ENCODE measurements at regions not wholly inside any gene's neighbourhood (a gene's known extent, or its start where the extent isn't known, plus 50 kb on each side); places are given as distances from the start of the nearest gene placed in this dataset.

DNA sequence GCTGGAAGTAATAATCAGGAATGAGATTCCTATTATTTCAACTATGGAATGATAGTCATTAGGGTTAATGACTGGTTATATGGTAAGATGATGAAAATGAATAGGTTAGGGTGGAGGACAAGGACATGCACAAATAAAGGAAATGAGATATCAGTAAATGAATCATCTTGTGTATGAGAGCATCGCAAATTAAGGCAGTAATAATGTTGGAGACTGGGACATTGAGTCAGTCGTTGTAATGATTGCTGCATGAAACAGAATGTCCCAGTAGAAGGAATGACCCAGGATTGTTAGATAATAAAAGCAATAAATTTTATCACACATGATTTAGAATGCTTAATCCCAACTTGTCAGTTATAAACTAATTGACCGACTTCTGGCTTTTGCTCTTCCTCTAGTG is 1733.7 kb upstream of the PCDH20 start:
- DNase-seq (ENCODE audit: low spot score in 2 of 2) = no peak
- no peaks in the 10 kb centered on the region for H3K4me1 ChIP-seq
- 75 to 80% methylated on average over 3 of the region's 3 CpGs for WGBS, 2 donors
- H3K9me3 ChIP-seq = no peaks in the 10 kb centered on the region
- TF ChIP-seq POLR2A (IDR thresholded peaks at IDR 0.05) (no peak), EP300 (IDR thresholded peaks at IDR 0.05) (no peak)
- TF ChIP-seq, protein P1, sequence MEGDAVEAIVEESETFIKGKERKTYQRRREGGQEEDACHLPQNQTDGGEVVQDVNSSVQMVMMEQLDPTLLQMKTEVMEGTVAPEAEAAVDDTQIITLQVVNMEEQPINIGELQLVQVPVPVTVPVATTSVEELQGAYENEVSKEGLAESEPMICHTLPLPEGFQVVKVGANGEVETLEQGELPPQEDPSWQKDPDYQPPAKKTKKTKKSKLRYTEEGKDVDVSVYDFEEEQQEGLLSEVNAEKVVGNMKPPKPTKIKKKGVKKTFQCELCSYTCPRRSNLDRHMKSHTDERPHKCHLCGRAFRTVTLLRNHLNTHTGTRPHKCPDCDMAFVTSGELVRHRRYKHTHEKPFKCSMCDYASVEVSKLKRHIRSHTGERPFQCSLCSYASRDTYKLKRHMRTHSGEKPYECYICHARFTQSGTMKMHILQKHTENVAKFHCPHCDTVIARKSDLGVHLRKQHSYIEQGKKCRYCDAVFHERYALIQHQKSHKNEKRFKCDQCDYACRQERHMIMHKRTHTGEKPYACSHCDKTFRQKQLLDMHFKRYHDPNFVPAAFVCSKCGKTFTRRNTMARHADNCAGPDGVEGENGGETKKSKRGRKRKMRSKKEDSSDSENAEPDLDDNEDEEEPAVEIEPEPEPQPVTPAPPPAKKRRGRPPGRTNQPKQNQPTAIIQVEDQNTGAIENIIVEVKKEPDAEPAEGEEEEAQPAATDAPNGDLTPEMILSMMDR (IDR thresholded peaks at IDR 0.05) = no peak
- H3K27me3 ChIP-seq = no peaks in the 10 kb centered on the region
- no peaks in the 10 kb centered on the region for H3K36me3 ChIP-seq
- no peak overlapping the region for H3K27ac ChIP-seq
- H3K4me3 ChIP-seq = no peak overlapping the region

DNA sequence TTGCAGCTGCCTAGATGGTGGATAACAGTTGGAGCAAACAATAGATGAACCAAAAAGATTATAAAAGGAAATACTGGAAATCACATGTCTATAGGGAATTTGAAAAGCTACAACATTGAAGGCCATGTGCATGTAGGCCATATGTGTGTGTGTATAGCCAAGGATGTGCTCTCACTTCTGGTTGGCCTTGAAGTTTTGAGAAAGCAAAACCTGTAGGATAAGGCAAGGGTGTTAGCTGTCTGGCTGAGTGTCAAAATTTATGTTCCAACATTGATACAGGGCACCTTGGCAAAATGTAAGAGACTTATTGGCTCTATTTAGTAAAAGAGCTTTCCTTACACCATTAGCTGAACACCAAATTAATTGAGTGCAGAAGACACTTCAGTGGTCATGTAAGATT is 1723.6 kb upstream of the PCDH20 start:
- no peaks in the 10 kb centered on the region for H3K36me3 ChIP-seq
- TF ChIP-seq POLR2A (IDR thresholded peaks at IDR 0.05) = no peak
- TF ChIP-seq, protein P1 (IDR thresholded peaks at IDR 0.05) = no peak
- TF ChIP-seq EP300 (IDR thresholded peaks at IDR 0.05) = no peak
- H3K4me1 ChIP-seq = no peaks in the 10 kb centered on the region
- H3K27me3 ChIP-seq = no peaks in the 10 kb centered on the region
- no peak overlapping the region for H3K27ac ChIP-seq
- no peak overlapping the region for H3K4me3 ChIP-seq
- DNase-seq (ENCODE audit: low spot score in 2 of 2) = no peak
- H3K9me3 ChIP-seq = no peaks in the 10 kb centered on the region

DNA sequence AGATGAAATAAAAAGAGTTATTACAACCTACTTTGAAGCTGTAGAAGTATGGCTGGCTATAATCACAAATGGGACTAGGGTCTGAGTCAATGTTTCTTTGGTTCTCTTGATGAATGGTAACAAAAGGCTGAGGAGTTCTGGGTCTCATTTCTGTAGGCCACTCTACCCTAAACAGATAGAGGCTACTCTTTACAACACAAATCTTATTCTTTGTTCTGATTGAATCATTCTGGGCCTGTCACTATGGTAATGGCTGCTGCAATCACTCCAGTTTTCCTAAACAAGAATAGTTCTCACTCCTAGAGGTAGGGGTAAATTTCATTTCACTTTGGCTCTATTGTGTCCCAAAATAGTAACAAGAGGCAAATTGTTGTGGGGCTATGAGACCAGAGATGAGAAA is 1714.3 kb upstream of the PCDH20 start:
- TF ChIP-seq POLR2A (IDR thresholded peaks at IDR 0.05) (no peak), EP300 (IDR thresholded peaks at IDR 0.05) (no peak)
- TF ChIP-seq, protein P1 (IDR thresholded peaks at IDR 0.05) = no peak

DNA sequence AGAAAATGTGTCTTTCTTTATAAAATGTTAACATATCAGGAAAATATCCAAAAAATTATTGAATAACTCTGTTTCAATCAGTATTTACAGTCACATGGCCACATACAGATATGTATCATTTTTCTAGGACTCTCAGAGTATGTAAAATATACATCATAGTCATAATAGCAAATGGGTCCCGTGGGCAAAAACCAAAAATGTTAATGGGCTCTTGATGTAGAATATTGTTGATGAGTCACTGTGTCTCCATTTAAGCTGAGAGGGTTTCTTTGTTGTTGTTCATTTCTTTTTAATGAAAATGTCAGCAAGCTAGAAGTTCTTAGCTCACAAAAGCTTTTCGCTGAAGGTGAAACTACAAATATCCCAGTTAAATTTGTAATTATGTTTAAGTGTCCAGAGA is 1713.1 kb upstream of the PCDH20 start:
- no peak overlapping the region for H3K4me3 ChIP-seq
- H3K27ac ChIP-seq = no peak overlapping the region
- TF ChIP-seq POLR2A (IDR thresholded peaks at IDR 0.05) = no peak
- TF ChIP-seq, protein P1 (IDR thresholded peaks at IDR 0.05) = no peak
- TF ChIP-seq EP300 (IDR thresholded peaks at IDR 0.05) = no peak
- DNase-seq (ENCODE audit: low spot score in 2 of 2) = no peak
- WGBS, 2 donors = 60 to 70% methylated on average over 2 of the region's 2 CpGs
- no peaks in the 10 kb centered on the region for H3K9me3 ChIP-seq
- no peaks in the 10 kb centered on the region for H3K36me3 ChIP-seq
- H3K4me1 ChIP-seq = no peaks in the 10 kb centered on the region
- no peaks in the 10 kb centered on the region for H3K27me3 ChIP-seq

More for the DNA sequence above, 1714.3 kb upstream of the PCDH20 start:
- no peak overlapping the region for H3K27ac ChIP-seq
- no peaks in the 10 kb centered on the region for H3K27me3 ChIP-seq
- no peaks in the 10 kb centered on the region for H3K9me3 ChIP-seq
- no peaks in the 10 kb centered on the region for H3K36me3 ChIP-seq
- DNase-seq (ENCODE audit: low spot score in 2 of 2) = no peak
- H3K4me3 ChIP-seq = no peak overlapping the region
- H3K4me1 ChIP-seq = no peaks in the 10 kb centered on the region

DNA sequence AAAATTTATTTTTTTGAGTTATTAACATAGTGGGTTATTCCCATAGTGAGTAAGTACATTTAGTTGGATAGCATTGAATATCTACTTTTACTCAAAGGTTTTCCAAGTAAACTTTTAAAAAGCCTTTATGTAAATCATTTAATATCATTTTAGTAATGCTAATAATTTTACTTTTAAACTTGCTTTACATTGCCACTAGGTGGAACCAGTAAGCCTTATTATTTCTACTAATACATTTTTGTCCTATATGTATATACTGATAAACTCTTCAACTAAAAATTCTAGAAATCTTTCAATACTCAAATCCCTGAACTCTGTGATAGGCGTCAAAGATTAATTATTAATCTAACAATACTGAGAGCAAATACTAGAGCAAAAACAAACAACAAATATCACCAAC is 1709.2 kb upstream of the PCDH20 start:
- Histone ChIP-seq H3K27me3 (no peaks in the 10 kb centered on the region), H3K4me3 (no peak overlapping the region), H3K36me3 (no peaks in the 10 kb centered on the region), H3K27ac (no peak overlapping the region), H3K9me3 (no peaks in the 10 kb centered on the region), H3K4me1 (no peaks in the 10 kb centered on the region)
- TF ChIP-seq EP300 (IDR thresholded peaks at IDR 0.05) (no peak), POLR2A (IDR thresholded peaks at IDR 0.05) (no peak)
- TF ChIP-seq, protein P1 (IDR thresholded peaks at IDR 0.05) = peak in 1 of 5 experiments; percentile 28
- DNase-seq (ENCODE audit: low spot score in 2 of 2) = no peak
- WGBS, 2 donors = 21 to 30% methylated on average over 1 of the region's 1 CpG
